Neural cell (in vitro differentiated cells): ENCODE measurements at regions not wholly inside any gene's neighbourhood (a gene's known extent, or its start where the extent isn't known, plus 50 kb on each side); places are given as distances from the start of the nearest gene placed in this dataset.

Source experiments
- H2AFZ ChIP-seq: fragments of 200-600, 300-800 bp; sonication (generic), shearing (Covaris generic); 2 replicates; pipeline ENCODE4 v1.6.0; 2014; ENCODE audit warnings: low read depth, mild to moderate bottlenecking, antibody characterized with exemption, low read length, moderate library complexity
- H3F3A ChIP-seq: fragments of 200-600 bp; shearing (Covaris generic); 2 replicates; pipeline ENCODE4 v1.6.1; 2016; ENCODE audit warnings: mild to moderate bottlenecking, moderate library complexity, mixed read lengths, antibody characterized with exemption, low read length; ENCODE audit not compliant: insufficient read depth, poor library complexity, severe bottlenecking
- H3K27ac ChIP-seq: fragments of 200-600, 300-800 bp; sonication (generic), shearing (Covaris generic); 2 replicates; pipeline ENCODE4 v1.5.1; 2014; ENCODE audit warnings: mild to moderate bottlenecking, low read length, moderate library complexity
- H3K27me3 ChIP-seq: fragments of 300-800, 200-600 bp; sonication (generic), shearing (Covaris generic); 2 replicates; pipeline ENCODE4 v1.6.0; 2014; ENCODE audit warnings: mild to moderate bottlenecking, low read depth, low read length, moderate library complexity; ENCODE audit not compliant: insufficient read depth
- H3K36me3 ChIP-seq: fragments of 300-800, 200-600 bp; sonication (generic), shearing (Covaris generic); 2 replicates; pipeline ENCODE4 v1.5.1; 2014; ENCODE audit warnings: mild to moderate bottlenecking, antibody characterized with exemption, low read length, moderate library complexity; ENCODE audit not compliant: insufficient read depth
- H3K4me2 ChIP-seq: fragments of 300-800, 200-600 bp; sonication (generic), shearing (Covaris generic); 2 replicates; pipeline ENCODE4 v1.6.0; 2014; ENCODE audit warnings: mild to moderate bottlenecking, low read length
- H3K4me3 ChIP-seq: fragments of 300-800, 200-600 bp; sonication (generic), shearing (Covaris generic); 2 replicates; pipeline ENCODE4 v1.5.1; 2014; ENCODE audit warnings: mild to moderate bottlenecking, low read length, moderate library complexity
- H3K79me2 ChIP-seq: fragments of 200-600 bp; shearing (Covaris generic); replicated peaks from 2 replicates; pipeline ENCODE4 v1.6.0; 2014; ENCODE audit warnings: mild to moderate bottlenecking, low read length, moderate library complexity; ENCODE audit not compliant: insufficient read depth
- H3K9ac ChIP-seq: fragments of 300-800, 200-600 bp; sonication (generic), shearing (Covaris generic); 2 replicates; pipeline ENCODE4 v1.6.1; 2016; ENCODE audit warnings: mild to moderate bottlenecking, low read length, mixed read lengths
- H3K9me2 ChIP-seq: fragments of 200-600 bp; shearing (Covaris generic); 2 replicates; pipeline ENCODE4 v1.6.1; 2016; ENCODE audit warnings: mild to moderate bottlenecking, low read length, mixed read lengths; ENCODE audit not compliant: insufficient read depth
- H3K9me3 ChIP-seq: fragments of 200-600, 300-800 bp; sonication (generic), shearing (Covaris generic); 2 replicates; pipeline ENCODE4 v1.6.1; 2016; ENCODE audit warnings: mild to moderate bottlenecking, mixed run types, low read length, moderate library complexity, mixed read lengths
- H4K20me1 ChIP-seq: fragments of 200-600 bp; shearing (Covaris generic); 2 replicates; pipeline ENCODE4 v1.6.1; 2016; ENCODE audit warnings: mild to moderate bottlenecking, mixed run types; ENCODE audit not compliant: insufficient read depth
- CTCF ChIP-seq: fragments of 450-650 bp; IDR thresholded peaks from 2 replicates; pipeline ENCODE4 v1.5.1; 2014; ENCODE audit warnings: antibody characterized with exemption, mild to moderate bottlenecking, moderate library complexity; ENCODE audit not compliant: poor library complexity, severe bottlenecking
- EP300 ChIP-seq: fragments of 450-650 bp; conservative IDR thresholded peaks from 2 replicates; pipeline ENCODE4 v1.6.1; 2014; ENCODE audit warnings: antibody characterized with exemption, mild to moderate bottlenecking, moderate library complexity; ENCODE audit not compliant: poor library complexity, severe bottlenecking
- EZH2 ChIP-seq: fragments of 200-600, 300-800 bp; shearing (Covaris generic), sonication (generic); IDR thresholded peaks from 2 replicates; pipeline ENCODE4 v1.6.1; 2014; ENCODE audit warnings: antibody characterized with exemption, low read length, borderline replicate concordance, mild to moderate bottlenecking; ENCODE audit not compliant: insufficient read depth, poor library complexity, severe bottlenecking
- MXI1 ChIP-seq: fragments of 450-650 bp; conservative IDR thresholded peaks from 2 replicates; pipeline ENCODE4 v1.6.1; 2014; ENCODE audit warnings: antibody characterized with exemption, mild to moderate bottlenecking; ENCODE audit not compliant: poor library complexity, severe bottlenecking
- POLR2AphosphoS5 ChIP-seq: IDR thresholded peaks from 2 replicates; pipeline ENCODE4 v1.6.1; 2012
- RAD21 ChIP-seq: fragments of 450-650 bp; conservative IDR thresholded peaks from 2 replicates; pipeline ENCODE4 v1.6.1; 2014; ENCODE audit warnings: antibody characterized with exemption, mild to moderate bottlenecking, moderate library complexity
- REST ChIP-seq: IDR thresholded peaks from 2 replicates; pipeline ENCODE4 v1.6.1; 2012; ENCODE audit warnings: borderline replicate concordance
- SMC3 ChIP-seq: fragments of 450-650 bp; conservative IDR thresholded peaks from 2 replicates; pipeline ENCODE4 v1.6.1; 2014; ENCODE audit warnings: antibody characterized with exemption, mild to moderate bottlenecking, moderate library complexity; ENCODE audit not compliant: poor library complexity
- TAF1 ChIP-seq: IDR thresholded peaks from 2 replicates; pipeline ENCODE4 v1.6.1; 2012; ENCODE audit warnings: low read depth

GRCh38 chr1:88571506-88571905, 112.6 kb upstream of the PKN2 start:
- TF ChIP-seq RAD21 (no peak), TAF1 (no peak), EZH2 (no peak), REST (no peak), SMC3 (no peak), POLR2AphosphoS5 (no peak), EP300 (no peak), MXI1 (no peak), CTCF (no peak)
- Histone ChIP-seq H3K9ac (no peak overlapping the region), H2AFZ (no peak overlapping the region), H3K79me2 (no peaks in the 10 kb centered on the region), H3K9me2 (no peaks in the 10 kb centered on the region), H3F3A (no peaks in the 10 kb centered on the region), H3K4me3 (no peak overlapping the region), H3K27ac (no peak overlapping the region), H3K9me3 (no peaks in the 10 kb centered on the region), H4K20me1 (no peaks in the 10 kb centered on the region), H3K27me3 (no peaks in the 10 kb centered on the region), H3K36me3 (no peaks in the 10 kb centered on the region), H3K4me2 (no peak overlapping the region)

GRCh38 chr1:88579598-88579997, 104.5 kb upstream of the PKN2 start:
- Histone ChIP-seq H3K9me2 (no peaks in the 10 kb centered on the region), H2AFZ (no peak overlapping the region), H3K36me3 (no peaks in the 10 kb centered on the region), H3K79me2 (no peaks in the 10 kb centered on the region), H3K4me3 (no peak overlapping the region), H3K27ac (no peak overlapping the region), H3K4me2 (no peak overlapping the region), H3K9ac (no peak overlapping the region), H4K20me1 (no peaks in the 10 kb centered on the region), H3K9me3 (no peaks in the 10 kb centered on the region), H3F3A (no peaks in the 10 kb centered on the region), H3K27me3 (no peaks in the 10 kb centered on the region)
- TF ChIP-seq MXI1 (no peak), CTCF (no peak), REST (no peak), POLR2AphosphoS5 (no peak), RAD21 (no peak), EP300 (no peak), EZH2 (no peak), TAF1 (no peak), SMC3 (no peak)
